HCT116 (cell line): ENCODE measurements at regions not wholly inside any gene's neighbourhood (a gene's known extent, or its start where the extent isn't known, plus 50 kb on each side); places are given as distances from the start of the nearest gene placed in this dataset.
"Not testable (repeated sequence)": the region's sequence is repeated elsewhere in the genome, so short reads cannot be mapped to it uniquely, and the experiment has no call there.

Source experiments
- EZH2 ChIP-seq: fragments of 200-600 bp; sonication (generic); IDR thresholded peaks from 2 replicates; pipeline ENCODE4 v1.6.1; 2017; ENCODE audit warnings: antibody characterized with exemption, mixed run types
- JUND ChIP-seq: IDR thresholded peaks from 2 replicates; pipeline ENCODE4 v1.6.1; 2012
- POLR2AphosphoS5 ChIP-seq: IDR thresholded peaks from 2 replicates; pipeline ENCODE4 v1.6.1; 2011; ENCODE audit warnings: mild to moderate bottlenecking, low read depth, low read length, moderate library complexity
- RAD21 ChIP-seq: IDR thresholded peaks from 2 replicates; pipeline ENCODE4 v1.6.1; 2012; ENCODE audit warnings: low read depth, mild to moderate bottlenecking
- SP1 ChIP-seq: IDR thresholded peaks from 2 replicates; pipeline ENCODE4 v1.6.1; 2012; ENCODE audit warnings: low read depth
- ZBTB33 ChIP-seq: IDR thresholded peaks from 2 replicates; pipeline ENCODE4 v1.6.1; 2011; ENCODE audit warnings: mild to moderate bottlenecking, low read length, moderate library complexity; ENCODE audit not compliant: insufficient replicate concordance; ENCODE audit errors: extremely low read depth
- TF ChIP-seq, protein P1 (sequence below), 3 experiments: fragments of 200-600 bp in 1 of 3; sonication (generic) in 1 of 3; IDR thresholded peaks in 2 of 3; conservative IDR thresholded peaks in 1 of 3; 2 replicates each; pipeline ENCODE4 v1.5.1; 2012 to 2017; ENCODE audit warnings: low read depth in 2 of 3, low read length in 2 of 3, antibody characterized with exemption in 1 of 3, borderline replicate concordance in 1 of 3, control low read depth in 1 of 3, mild to moderate bottlenecking in 1 of 3, mixed read lengths in 1 of 3, mixed run types in 1 of 3, moderate library complexity in 1 of 3; ENCODE audit not compliant: insufficient read depth in 1 of 3
- TF ChIP-seq, protein P2 (sequence below): IDR thresholded peaks from 2 replicates; pipeline ENCODE4 v1.6.1; 2012

GRCh38 chr21:5101749-5102148, 5419.6 kb upstream of the TPTE start:
- TF ChIP-seq, protein P1, sequence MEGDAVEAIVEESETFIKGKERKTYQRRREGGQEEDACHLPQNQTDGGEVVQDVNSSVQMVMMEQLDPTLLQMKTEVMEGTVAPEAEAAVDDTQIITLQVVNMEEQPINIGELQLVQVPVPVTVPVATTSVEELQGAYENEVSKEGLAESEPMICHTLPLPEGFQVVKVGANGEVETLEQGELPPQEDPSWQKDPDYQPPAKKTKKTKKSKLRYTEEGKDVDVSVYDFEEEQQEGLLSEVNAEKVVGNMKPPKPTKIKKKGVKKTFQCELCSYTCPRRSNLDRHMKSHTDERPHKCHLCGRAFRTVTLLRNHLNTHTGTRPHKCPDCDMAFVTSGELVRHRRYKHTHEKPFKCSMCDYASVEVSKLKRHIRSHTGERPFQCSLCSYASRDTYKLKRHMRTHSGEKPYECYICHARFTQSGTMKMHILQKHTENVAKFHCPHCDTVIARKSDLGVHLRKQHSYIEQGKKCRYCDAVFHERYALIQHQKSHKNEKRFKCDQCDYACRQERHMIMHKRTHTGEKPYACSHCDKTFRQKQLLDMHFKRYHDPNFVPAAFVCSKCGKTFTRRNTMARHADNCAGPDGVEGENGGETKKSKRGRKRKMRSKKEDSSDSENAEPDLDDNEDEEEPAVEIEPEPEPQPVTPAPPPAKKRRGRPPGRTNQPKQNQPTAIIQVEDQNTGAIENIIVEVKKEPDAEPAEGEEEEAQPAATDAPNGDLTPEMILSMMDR (IDR thresholded peaks at IDR 0.05 in 2 of 3, conservative IDR thresholded peaks at IDR 0.05 in 1 of 3; ENCODE audit: borderline replicate concordance in 1 of 3, insufficient read depth in 1 of 3, low read depth in 2 of 3, low read length in 2 of 3) = not testable (repeated sequence)
- not testable (repeated sequence) for TF ChIP-seq EZH2, RAD21, JUND, ZBTB33, SP1, POLR2AphosphoS5
- TF ChIP-seq, protein P2, sequence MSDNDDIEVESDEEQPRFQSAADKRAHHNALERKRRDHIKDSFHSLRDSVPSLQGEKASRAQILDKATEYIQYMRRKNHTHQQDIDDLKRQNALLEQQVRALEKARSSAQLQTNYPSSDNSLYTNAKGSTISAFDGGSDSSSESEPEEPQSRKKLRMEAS = not testable (repeated sequence)
